GM18526 (cell line): ENCODE measurements at regions not wholly inside any gene's neighbourhood (a gene's known extent, or its start where the extent isn't known, plus 50 kb on each side); places are given as distances from the start of the nearest gene placed in this dataset.

Experiments used
- POLR2A ChIP-seq: IDR thresholded peaks from 3 replicates; pipeline ENCODE4 v1.6.1; 2011; ENCODE audit not compliant: insufficient read length; ENCODE audit errors: extremely low read depth

DNA sequence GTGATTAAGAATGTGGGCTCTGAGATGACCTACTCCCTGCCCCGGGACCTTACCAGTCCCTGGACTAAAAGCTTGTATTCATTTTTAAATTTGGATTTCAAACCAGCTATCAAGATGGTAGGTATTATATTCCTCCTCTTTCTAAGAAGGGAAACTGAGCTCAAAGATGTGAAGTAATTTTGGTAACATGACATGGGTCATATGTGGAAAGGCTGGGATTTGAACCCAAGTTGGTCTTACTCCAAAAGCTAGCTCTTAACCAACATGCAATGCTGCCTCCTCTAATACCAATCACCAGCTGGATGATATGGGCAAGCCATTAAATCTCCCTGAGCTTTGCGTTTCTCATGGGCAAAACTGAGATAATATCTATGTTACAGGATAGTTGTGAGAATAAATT lies 166.4 kb upstream of the SLC38A2 start:
- TF ChIP-seq POLR2A, result no peak

DNA sequence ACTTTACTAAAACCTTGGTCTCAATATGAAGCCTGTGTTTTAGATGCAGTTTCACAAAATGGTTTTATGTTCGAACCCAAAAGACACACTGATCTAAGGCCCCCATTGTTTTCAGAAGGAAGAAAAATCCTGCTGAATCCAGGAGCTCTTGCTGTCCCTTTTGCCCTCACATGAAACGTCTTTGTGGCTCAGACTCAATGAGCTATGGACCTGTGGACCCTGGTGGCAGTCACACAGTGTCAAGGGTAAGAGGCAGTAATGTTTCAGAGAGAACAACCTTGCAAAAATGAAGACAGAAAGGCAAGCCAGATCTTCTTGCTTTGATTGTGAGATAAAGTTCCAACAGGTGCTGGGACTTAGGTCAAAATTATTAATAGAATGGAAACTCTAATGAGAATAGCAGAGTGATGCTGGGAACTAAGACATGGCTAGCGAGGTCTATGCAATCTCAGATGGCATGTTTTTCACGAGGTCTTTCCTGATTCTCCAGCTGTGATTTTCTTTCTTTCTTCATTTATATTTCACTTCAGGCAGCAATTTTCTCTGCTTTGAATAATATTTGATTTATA lies 164.9 kb upstream of the SLC38A2 start:
- no peak for TF ChIP-seq POLR2A

DNA sequence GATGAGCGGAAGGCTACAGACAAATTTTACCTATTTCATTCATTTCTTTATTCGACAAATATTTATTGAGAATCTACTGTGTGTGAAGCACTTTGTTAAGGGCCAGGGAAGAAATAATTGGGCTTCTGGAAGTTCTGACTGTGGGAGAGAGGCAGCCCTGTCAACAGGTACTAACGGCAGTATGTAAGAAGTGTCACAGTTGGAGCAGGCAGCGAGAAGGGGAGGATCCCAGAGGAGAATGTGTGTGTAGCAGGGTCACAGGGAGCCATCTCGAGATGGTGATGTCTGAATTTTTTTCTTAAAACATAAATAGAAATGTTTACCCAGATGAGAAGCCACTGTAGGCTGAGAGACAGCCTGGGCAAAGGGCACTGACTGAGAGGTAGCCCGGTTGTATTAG lies 163.3 kb upstream of the SLC38A2 start:
- no peak for TF ChIP-seq POLR2A

DNA sequence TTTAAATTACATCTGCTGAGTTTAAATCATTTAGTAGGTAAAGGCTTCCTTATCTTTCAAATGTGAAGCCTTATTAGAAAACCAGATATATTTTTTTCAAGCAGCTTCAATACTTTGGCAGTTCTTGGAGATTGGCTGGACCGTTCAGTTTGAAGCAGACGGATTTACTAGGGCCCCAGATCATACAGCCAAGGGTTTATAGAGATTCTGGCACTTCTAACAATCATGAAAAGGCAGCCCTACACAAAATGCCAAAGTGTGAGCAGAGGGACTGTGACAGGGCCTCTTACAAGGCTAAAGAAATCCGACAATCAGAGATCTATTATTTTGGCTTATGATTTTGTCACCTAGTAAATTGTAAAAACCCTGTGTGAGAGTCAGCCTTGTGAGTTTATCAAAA lies 162.8 kb upstream of the SLC38A2 start:
- TF ChIP-seq POLR2A, result no peak

DNA sequence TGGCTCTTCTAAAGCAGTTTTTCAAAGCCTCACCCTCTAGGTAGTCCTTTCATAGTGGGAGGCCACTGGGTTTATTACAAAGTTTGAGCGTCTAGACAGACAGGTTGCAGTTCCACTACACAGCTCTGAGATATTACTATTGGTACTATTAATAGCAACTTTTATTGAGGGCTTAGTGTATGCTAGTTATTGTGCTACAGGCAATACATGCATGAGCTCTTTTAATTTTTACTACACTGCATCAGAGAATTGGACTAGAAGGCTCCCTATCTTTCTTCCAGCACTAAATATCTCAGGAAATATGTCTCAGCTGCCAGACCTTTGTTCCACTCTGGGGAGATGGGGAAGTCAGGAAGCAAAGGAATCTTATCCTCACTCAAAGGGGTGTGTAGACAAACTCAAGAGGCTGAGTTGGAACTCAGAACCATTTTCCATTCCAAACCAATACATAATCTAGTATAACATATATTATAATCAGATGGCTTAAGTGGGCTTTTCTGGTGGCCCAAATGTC lies 161.8 kb upstream of the SLC38A2 start:
- TF ChIP-seq POLR2A, result no peak

DNA sequence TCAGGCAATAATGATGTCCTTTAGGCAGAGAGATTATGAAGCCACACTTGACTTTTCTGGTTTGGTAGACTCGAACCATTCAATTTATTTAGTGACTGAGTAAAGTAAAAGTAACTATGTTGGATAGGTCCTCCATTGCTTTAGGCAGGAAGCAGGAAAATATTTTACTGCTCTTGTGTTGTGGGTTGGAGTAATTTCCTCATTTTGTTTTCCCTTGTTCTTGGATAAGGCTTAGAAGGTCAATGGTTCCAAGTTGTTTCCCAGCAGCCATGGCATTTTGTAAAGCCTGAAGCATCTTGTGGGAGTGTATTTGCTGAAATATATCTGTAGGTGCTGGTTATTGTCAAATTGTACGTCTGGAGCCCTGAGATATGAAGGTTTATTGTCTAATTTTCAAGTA lies 161.2 kb upstream of the SLC38A2 start:
- TF ChIP-seq POLR2A, result no peak

DNA sequence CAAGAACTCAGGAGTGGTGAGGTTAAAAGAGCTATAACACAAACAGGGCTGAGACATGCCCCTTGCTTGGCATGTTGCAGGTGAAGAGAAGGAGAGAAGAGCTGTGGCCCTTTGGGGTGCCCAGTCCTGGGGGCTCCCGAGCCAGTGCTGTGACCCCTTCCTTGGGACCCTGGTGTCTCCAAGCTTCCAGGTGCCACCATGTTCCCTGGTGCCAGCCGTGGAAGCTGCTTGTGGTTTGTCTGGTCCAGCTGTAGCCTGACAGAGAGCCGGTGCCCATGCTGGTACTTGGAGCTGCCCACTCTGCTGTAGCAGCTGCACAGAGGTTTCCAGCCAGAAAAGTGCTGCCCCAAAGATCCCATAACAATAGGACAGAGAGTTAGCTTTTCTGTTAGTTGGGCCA lies 159.2 kb upstream of the SLC38A2 start:
- TF ChIP-seq POLR2A, result no peak

DNA sequence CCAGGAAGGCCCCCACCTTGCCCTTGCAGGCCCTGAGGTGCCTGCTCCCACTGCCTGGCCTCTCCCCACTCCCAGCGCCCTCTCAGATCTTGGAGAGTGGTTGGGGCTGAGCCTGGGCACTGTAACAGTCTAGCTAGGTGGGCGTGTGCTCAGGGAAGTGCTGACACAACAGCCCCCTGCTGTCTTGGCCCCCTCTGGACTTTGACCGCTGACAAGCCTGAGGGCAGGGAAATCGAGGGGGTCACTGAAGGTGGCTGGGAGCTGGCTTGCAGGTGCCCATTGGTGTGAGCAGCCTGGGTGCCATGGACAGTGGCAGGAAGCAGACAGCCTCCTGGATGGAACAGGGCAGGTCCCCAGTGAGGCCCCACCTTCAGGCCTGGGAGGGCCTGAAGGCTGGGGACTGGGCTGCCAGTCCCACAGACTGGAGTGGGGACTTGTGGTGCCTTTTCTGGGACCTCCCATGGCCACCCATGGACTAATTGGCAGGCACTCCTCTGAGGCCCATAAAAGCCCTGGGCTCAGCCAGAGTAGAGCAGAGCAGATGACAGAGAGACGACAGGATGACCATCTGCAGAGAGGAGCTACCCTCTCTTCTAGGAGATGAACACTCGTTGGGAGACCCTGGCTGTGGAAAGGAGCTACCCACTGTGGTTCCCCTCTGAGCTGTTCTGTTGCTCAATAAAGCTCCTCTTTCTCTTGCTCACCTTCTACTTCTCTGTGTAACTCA lies 158.6 kb upstream of the SLC38A2 start:
- TF ChIP-seq POLR2A, result no peak

DNA sequence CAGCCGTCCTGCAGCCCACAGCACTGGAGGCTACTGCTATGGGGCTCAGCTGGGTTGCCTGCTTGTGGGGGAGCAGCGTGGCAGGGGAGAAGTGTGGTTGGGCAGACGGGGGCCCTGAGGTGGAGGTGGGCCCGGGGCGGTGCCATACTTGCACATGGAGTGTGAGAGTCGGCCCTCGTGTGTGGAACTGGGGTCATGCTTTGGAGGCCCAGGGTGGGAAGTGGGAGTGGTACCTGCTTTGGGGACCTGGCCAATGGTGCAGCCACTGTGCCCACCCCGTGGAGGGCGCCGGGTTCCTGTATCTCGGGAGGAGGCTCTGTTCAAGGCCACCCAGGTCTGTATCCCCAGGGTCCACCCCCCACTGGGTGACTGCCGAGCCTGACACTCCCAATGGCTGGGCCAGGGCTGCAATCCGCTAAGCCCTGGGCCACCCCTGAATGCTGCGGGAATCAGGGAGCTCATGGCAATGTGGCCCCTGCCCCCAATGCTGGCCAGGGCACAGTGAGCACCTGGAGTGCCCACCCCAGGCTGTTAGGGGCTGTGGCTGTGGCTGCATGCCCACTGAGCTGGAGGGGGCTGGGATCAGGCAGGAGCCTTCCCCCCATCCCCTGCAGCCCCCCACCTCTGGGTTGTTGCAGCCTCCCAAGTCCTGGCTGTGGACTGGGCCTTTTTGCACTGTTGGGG lies 157.9 kb upstream of the SLC38A2 start:
- TF ChIP-seq POLR2A, result no peak

DNA sequence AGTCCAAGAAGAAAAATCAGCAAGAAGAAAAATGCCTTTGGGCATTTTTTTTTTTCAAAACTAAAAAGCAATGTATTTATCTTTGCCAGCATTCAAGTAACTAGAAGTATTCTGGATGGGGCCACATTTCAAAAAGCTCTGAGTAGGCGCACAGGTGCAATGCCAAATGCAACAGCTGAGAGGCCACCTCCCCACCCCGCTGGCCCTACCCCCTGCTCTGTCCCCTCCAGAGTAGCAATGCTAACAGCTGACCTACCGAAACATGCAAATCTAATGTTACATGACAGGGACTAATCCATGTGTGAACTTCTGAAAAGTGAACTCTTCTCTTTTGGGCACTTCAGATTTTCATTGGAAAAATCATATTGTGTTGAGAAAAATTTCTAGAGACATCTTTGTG lies 153.7 kb upstream of the SLC38A2 start:
- no peak for TF ChIP-seq POLR2A

DNA sequence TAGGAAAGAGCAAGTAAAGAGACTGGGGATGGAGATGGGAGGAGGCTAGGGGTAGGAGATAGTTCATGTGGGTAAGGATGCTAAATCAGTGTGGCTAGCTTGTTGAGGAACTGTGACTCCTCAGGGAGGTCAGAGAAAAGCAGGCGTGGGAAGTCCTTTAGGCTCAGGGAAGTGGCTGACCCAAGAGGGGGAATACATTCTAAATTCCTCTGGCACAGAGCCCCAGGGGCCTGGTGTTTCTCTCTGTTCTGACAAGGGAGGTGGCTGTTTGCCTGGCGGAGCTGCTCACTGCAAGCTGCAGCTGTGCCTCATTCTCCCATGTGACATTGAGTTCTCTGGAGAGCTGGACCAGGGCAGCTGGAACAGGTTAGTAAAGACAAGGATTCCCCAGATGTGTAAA lies 152.2 kb upstream of the SLC38A2 start:
- no peak for TF ChIP-seq POLR2A

DNA sequence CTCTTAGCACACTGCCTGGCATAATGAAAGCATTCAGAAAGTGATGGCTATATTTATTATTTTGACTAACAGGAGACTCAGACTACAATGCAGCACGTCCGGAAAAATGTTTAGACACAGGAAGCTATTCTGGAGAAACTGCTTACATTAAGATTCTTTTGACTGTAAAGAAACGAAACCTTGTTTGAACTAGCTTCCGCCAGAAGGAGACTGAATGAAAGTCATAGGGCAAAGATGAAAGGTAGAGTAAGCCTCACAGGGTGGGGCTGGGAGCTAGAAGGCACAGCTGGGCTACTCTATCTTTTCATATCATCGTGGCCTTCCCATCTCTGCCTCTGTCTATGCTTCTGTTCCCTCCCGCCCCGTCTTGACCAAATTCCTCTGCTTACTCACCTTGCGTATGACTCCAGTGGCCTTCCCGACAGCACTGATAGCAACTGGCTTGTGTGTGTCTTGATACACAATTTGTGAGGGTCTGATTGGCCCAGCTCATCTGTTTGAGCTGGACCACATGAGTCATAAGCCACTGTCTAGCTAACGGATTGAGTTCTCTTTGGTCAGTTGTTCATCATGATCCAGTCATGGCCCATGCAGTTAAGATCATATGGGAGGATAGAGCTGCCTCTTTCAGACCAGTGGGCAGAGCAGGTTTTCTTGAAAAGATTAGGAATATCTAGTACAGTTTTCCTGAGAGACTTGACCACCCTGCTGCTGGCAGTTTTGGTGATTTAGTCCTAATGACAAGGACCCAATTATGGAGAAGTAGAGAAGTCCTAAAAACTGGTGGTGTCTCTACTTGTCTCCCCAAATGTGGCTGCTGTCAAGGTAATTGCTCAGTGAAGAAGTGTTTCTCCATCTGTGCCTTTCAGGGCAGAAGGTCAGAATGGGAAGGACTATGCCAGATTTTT lies 151.5 kb upstream of the SLC38A2 start:
- no peak for TF ChIP-seq POLR2A

DNA sequence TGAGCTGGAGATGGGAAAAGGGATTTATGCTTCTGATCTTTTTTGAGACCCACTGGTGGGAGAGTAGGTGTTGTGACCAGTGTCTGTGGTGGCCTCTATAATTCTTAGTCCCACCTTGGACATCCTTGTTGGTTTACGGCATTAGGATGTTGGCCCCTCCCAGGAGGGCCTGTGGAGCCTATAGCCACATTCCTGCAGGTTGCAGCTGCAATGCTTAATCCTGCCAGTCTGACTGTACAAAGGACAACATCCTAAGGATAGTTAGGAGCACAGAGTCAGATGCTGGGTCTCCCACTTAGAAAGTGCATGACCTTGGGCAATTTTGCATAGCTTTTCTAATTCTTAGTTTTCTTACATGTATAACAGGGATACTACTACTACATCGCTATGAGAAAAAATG lies 150.9 kb upstream of the SLC38A2 start:
- no peak for TF ChIP-seq POLR2A

DNA sequence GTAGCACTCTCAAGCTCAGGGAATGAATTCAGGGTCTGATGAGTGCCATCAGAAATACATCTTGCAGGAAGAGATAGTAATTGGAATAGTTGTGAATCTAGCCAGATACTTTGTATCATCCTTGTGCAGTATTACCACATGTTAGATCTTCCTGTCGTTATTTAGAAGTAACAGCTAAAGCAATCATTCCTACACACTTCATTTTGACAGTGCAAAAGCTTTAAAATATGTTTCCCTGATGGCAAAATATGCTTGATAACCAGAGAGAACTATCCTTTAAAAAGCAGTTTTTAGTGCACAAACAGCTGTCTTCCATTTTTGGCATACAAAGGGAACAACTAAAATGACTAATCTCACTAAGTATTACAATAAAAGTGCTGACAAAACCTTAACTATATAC lies 149.5 kb upstream of the SLC38A2 start:
- no peak for TF ChIP-seq POLR2A

DNA sequence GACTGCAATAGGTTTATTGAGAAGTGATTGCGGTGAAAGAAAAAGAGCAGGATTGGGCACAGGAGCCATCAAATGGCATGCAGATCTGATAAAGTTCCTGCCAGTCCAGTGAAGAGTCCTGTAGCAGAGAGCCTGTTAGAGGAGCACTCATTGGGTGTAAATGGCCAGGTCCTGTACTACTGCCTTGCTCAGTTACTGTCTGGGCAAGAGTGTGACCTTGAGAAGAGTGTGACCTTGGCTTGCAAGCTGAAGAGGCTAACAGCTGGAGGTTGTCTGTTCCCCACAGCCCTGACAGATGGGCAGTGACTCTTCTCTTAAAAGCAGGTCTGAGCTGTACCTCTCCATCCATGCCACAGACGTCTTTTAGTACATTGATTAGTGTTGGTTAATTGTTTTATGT lies 148.6 kb upstream of the SLC38A2 start:
- TF ChIP-seq POLR2A, result no peak

DNA sequence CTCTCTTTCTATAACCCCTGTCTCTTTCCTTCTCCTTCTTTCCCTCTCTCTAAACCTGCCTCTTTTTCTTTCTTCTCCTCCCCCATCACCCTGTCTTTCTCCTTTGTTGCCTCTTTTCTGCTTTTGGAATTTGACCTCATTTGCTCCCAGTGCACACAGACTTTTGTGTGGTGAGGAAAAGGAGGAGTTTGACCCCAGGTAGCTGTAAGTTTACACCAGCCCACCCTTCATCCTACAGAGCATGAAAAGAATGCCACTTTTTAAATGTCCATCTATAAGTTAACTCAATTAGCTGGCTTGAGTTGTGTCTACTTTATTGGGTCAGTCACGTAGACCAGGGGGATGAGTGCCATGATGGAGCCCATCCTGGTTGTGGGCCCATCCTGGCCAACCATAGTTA lies 146.8 kb upstream of the SLC38A2 start:
- no peak for TF ChIP-seq POLR2A

DNA sequence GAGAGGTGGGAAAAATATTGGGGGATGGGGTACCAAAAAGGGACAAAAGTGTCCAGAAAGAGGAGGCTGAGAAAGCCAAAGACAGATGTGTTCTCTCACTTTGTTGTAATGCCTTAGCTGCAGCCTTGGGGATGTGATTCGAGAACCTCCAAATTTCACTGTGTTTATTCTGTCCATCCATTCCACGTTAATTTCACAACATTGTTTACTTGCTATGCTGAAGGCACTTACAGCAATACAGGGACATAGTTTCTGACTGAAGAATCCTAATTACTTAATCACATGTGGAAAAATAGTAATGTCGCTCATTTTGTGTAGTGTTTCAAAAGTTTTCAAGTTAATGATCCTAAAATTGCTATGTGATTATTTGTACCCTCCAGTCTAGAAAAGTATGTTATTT lies 146.2 kb upstream of the SLC38A2 start:
- TF ChIP-seq POLR2A, result no peak
